Left lung (tissue), 4 donors: ENCODE measurements at regions not wholly inside any gene's neighbourhood (a gene's known extent, or its start where the extent isn't known, plus 50 kb on each side); places are given as distances from the start of the nearest gene placed in this dataset.
A peak's percentile ranks its signal among the peaks of the same experiment; 100 is the strongest.
"Not testable (repeated sequence)": the region's sequence is repeated elsewhere in the genome, so short reads cannot be mapped to it uniquely, and the experiment has no call there.

Experiments
- ATAC-seq: fragments of 200-7000 bp; cut with Tn5 transposase; one replicate; pipeline ENCODE4 v1.9.1; 2020; ENCODE audit warnings: moderate library complexity
- DNase-seq, 4 donors: peaks; one replicate each; pipeline ENCODE4 v3.0.0-alpha.2; 2013 to 2020
- H3K27ac ChIP-seq, 2 donors: fragments of 200-600 bp; sonication (generic) in 1 of 2; one replicate each; pipeline versions ENCODE4 v1.5.0 to v1.8.0; 2020 to 2021
- H3K27me3 ChIP-seq, 2 donors: fragments of 200-600 bp; sonication (generic) in 1 of 2; one replicate each; pipeline versions ENCODE4 v1.5.0 to v1.8.0; 2020 to 2021
- H3K36me3 ChIP-seq, 2 donors: fragments of 200-600 bp; sonication (generic) in 1 of 2; one replicate each; pipeline versions ENCODE4 v1.5.0 to v1.8.0; 2020 to 2021
- H3K4me1 ChIP-seq, 2 donors: fragments of 200-600 bp; one replicate each; pipeline ENCODE4 v1.8.0; 2021
- H3K4me3 ChIP-seq, 2 donors: fragments of 200-600 bp; sonication (generic) in 1 of 2; one replicate each; pipeline versions ENCODE4 v1.5.0 to v1.8.0; 2020 to 2021; ENCODE audit warnings: mild to moderate bottlenecking in 1 of 2
- H3K9me3 ChIP-seq, 2 donors: fragments of 200-600 bp; sonication (generic) in 1 of 2; one replicate each; pipeline versions ENCODE4 v1.5.0 to v1.8.0; 2020 to 2021
- CTCF ChIP-seq, 2 donors: fragments of 200-600 bp; sonication (generic) in 1 of 2; IDR thresholded peaks; one replicate each; pipeline versions ENCODE4 v1.5.0 to v1.8.0; 2021; ENCODE audit warnings: antibody characterized with exemption in 2 of 2
- intact Hi-C, 2 donors: fragments of 100-400 bp; cut with DNase I; formaldehyde crosslinking; loops; one replicate each; pipeline versions ENCODE4 v1.11.2 to v1.14.2; 2022
- donor health status: DM: no; HTN: yes; CAD: no.
- donor health status: DM: no; HTN: no; CAD: no.

- intact Hi-C loops: no loop called here
Measured at GRCh38 chr15:23773093-23773492, 86.0 kb upstream of the NDN start.

GRCh38 chr15:23787346-23788105, 100.4 kb upstream of the NDN start:
- Histone ChIP-seq H3K4me3 (no peak overlapping the region), H3K9me3 (no peaks in the 10 kb centered on the region), H3K27me3 (no peaks in the 10 kb centered on the region), H3K4me1 (no peaks in the 10 kb centered on the region), H3K36me3 (no peaks in the 10 kb centered on the region), H3K27ac (no peak overlapping the region)
- intact Hi-C loops: no loop called here
- DNase-seq: no peak
- no peak for ATAC-seq
- no peak for TF ChIP-seq CTCF (IDR thresholded peaks at IDR 0.05)

More at GRCh38 chr15:23773093-23773492, 86.0 kb upstream of the NDN start:
- Histone ChIP-seq H3K36me3 (no peaks in the 10 kb centered on the region), H3K27me3 (no peaks in the 10 kb centered on the region), H3K27ac (no peak overlapping the region), H3K4me3 (no peak overlapping the region), H3K9me3 (peaks cover 0 to 23% of the 10 kb centered on the region in 2 donors), H3K4me1 (no peaks in the 10 kb centered on the region)
- DNase-seq: no peak
- TF ChIP-seq CTCF (IDR thresholded peaks at IDR 0.05): no peak
- no peak for ATAC-seq

- H3K9me3 ChIP-seq: peaks cover 0 to 5% of the 10 kb centered on the region in 2 donors
- no peak for TF ChIP-seq CTCF (IDR thresholded peaks at IDR 0.05)
- H3K4me1 ChIP-seq: no peaks in the 10 kb centered on the region
- H3K27me3 ChIP-seq: no peaks in the 10 kb centered on the region
- DNase-seq: peak in 1 of 4 donors; percentile 33
- ATAC-seq: no peak
- H3K27ac ChIP-seq: no peak overlapping the region
- no peak overlapping the region for H3K4me3 ChIP-seq
- intact Hi-C loops: no loop called here
- no peaks in the 10 kb centered on the region for H3K36me3 ChIP-seq
Measured at GRCh38 chr15:23793191-23793680, 106.1 kb upstream of the NDN start.

GRCh38 chr15:23797747-23798446, 110.8 kb upstream of the NDN start:
- DNase-seq: peak in 2 of 4 donors; percentile 7 to 11
- Histone ChIP-seq H3K9me3 (peaks cover 0 to 9% of the 10 kb centered on the region in 2 donors), H3K27ac (no peak overlapping the region), H3K4me3 (no peak overlapping the region), H3K4me1 (no peaks in the 10 kb centered on the region), H3K36me3 (no peaks in the 10 kb centered on the region), H3K27me3 (no peaks in the 10 kb centered on the region)
- TF ChIP-seq CTCF (IDR thresholded peaks at IDR 0.05): no peak
- intact Hi-C loops: no loop called here
- no peak for ATAC-seq

- Histone ChIP-seq H3K27ac (no peak overlapping the region), H3K27me3 (no peaks in the 10 kb centered on the region), H3K4me3 (no peak overlapping the region), H3K36me3 (no peaks in the 10 kb centered on the region), H3K4me1 (no peaks in the 10 kb centered on the region), H3K9me3 (peaks cover 0 to 14% of the 10 kb centered on the region in 2 donors)
- ATAC-seq: peak; percentile 95
- TF ChIP-seq CTCF (IDR thresholded peaks at IDR 0.05): no peak
- intact Hi-C loops: no loop called here
- DNase-seq: no peak
Measured at GRCh38 chr15:23801881-23802280, 114.8 kb upstream of the NDN start.

GRCh38 chr15:23802896-23803435, 115.9 kb upstream of the NDN start:
- H3K27ac ChIP-seq, H3K4me3 ChIP-seq, intact Hi-C loops, DNase-seq, H3K27me3 ChIP-seq, H3K4me1 ChIP-seq, ATAC-seq, H3K36me3 ChIP-seq: not testable (repeated sequence)
- peaks cover 0 to 13% of the 10 kb centered on the region in 2 donors for H3K9me3 ChIP-seq
